Glutamatergic neuron (in vitro differentiated cells): ENCODE measurements at regions not wholly inside any gene's neighbourhood (a gene's known extent, or its start where the extent isn't known, plus 50 kb on each side); places are given as distances from the start of the nearest gene placed in this dataset.

ENCODE experiments used
- DNase-seq: peaks from one replicate; pipeline ENCODE4 v3.0.0; 2022
- H3K27ac Mint-ChIP-seq: one replicate; pipeline ENCODE4 v1.8.0; 2020; ENCODE audit warnings: mild to moderate bottlenecking, mixed read lengths, inconsistent platforms; ENCODE audit not compliant: unreplicated experiment
- H3K27me3 Mint-ChIP-seq: one replicate; pipeline ENCODE4 v1.8.0; 2020; ENCODE audit warnings: mild to moderate bottlenecking, moderate library complexity, mixed read lengths, inconsistent platforms; ENCODE audit not compliant: unreplicated experiment
- H3K36me3 Mint-ChIP-seq: one replicate; pipeline ENCODE4 v1.8.0; 2020; ENCODE audit warnings: mild to moderate bottlenecking, mixed read lengths, inconsistent platforms; ENCODE audit not compliant: unreplicated experiment
- H3K4me1 Mint-ChIP-seq: one replicate; pipeline ENCODE4 v1.8.0; 2020; ENCODE audit warnings: mild to moderate bottlenecking, low read depth, mixed read lengths, inconsistent platforms; ENCODE audit not compliant: unreplicated experiment
- H3K4me3 Mint-ChIP-seq: one replicate; pipeline ENCODE4 v1.8.0; 2020; ENCODE audit warnings: mild to moderate bottlenecking, mixed read lengths, inconsistent platforms; ENCODE audit not compliant: unreplicated experiment
- H3K9me3 Mint-ChIP-seq: one replicate; pipeline ENCODE4 v1.8.0; 2020; ENCODE audit warnings: mild to moderate bottlenecking, moderate library complexity, mixed read lengths, inconsistent platforms; ENCODE audit not compliant: unreplicated experiment
- TF ChIP-seq, protein P1 (sequence below): fragments of 200-600 bp; sonication (generic); IDR thresholded peaks from one replicate; pipeline ENCODE4 v1.5.0; 2021; ENCODE audit not compliant: partially characterized antibody, unreplicated experiment

DNA sequence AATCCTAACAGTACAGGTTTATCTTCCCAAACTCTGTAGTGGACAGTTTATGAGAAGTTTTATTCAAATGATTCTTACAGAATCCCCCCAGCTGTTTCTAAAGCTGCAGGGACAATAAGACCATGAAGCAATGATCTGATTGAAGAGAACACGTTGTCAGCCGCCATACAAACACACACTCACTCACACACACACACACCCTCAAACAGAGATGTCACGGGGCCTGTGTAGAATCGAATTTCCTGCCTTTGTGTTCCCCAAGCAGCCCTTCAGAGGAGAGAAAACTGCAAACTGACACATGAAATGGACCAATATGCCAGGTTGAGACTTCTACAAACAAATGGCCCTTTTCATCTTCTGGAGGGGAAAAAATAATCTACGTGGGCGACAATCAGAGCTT lies 80.5 kb upstream of the TBX3 start:
- Mint-ChIP-seq H3K9me3 (no peaks in the 10 kb centered on the region), H3K4me3 (no peak overlapping the region), H3K27me3 (peaks cover 3% of the 10 kb centered on the region), H3K27ac (no peak overlapping the region), H3K4me1 (peaks cover 3% of the 10 kb centered on the region), H3K36me3 (no peaks in the 10 kb centered on the region)
- TF ChIP-seq, protein P1, sequence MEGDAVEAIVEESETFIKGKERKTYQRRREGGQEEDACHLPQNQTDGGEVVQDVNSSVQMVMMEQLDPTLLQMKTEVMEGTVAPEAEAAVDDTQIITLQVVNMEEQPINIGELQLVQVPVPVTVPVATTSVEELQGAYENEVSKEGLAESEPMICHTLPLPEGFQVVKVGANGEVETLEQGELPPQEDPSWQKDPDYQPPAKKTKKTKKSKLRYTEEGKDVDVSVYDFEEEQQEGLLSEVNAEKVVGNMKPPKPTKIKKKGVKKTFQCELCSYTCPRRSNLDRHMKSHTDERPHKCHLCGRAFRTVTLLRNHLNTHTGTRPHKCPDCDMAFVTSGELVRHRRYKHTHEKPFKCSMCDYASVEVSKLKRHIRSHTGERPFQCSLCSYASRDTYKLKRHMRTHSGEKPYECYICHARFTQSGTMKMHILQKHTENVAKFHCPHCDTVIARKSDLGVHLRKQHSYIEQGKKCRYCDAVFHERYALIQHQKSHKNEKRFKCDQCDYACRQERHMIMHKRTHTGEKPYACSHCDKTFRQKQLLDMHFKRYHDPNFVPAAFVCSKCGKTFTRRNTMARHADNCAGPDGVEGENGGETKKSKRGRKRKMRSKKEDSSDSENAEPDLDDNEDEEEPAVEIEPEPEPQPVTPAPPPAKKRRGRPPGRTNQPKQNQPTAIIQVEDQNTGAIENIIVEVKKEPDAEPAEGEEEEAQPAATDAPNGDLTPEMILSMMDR: no peak
- DNase-seq: no peak

DNA sequence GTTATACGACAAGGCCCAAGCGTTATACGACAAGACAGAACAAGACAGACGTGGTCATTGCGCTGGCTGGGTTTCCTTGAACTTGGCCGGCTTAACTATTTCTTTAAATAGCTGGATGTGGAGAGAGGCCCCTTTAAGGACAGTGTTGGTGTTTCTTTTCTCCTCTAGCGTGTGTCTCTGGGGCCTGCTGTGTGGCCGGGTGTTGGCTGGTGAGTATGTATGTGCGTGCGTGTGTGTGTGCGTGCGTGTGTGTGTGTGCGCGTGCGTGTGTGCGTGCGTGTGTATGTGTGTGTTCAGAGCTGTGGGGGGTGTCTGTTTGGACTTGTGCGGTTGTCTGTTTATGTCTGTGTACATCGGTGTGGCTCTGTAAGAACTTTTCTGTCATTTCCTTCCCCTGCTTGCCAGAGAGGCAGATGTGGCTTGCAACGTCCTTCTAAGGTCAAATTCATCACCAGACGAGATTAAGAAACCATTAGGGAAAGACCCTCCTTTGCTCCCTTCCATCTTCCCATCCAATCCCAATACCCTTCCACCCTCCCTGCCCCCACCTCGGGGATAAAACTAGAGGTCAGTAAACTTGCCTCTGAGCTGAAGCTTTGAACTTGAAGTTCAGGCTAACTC lies 78.6 kb upstream of the TBX3 start:
- Mint-ChIP-seq H3K27ac (no peak overlapping the region), H3K27me3 (peaks cover 3% of the 10 kb centered on the region), H3K36me3 (no peaks in the 10 kb centered on the region), H3K9me3 (no peaks in the 10 kb centered on the region), H3K4me1 (peaks cover 3% of the 10 kb centered on the region), H3K4me3 (no peak overlapping the region)
- TF ChIP-seq, protein P1: no peak
- no peak for DNase-seq

DNA sequence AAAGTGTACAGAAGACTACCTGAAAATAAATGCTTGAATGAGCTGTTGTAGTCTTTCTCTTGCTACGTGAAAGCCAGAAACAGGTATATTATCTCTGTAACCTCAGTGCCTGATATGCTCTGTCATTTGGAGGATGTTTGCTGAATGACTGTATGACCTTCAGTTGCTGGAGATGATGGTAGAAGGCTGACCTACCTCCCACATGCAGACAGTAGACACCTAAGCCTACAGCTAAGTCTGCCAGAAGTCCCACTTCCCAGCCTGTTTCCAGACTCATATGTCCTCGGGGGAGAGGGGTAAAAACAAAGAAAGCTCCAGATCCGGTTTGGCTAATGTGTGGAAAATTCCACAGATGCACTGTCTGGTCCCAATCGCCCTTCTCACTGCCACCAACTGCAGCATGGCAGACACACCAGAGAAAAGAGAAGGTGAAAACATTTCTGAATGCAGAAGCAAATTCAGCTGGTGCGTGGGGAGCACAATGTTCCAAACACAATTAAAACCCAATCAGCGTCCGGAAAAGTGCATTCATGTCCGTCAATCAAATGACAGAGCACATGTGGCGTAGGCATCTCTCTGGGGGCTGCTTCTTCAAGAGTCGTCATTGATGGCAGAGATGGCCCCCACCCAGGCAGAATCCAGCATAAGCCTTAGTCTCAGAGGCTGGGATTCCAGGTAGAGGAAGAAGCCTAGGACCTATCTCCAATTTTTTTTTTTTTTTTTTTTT lies 76.3 kb upstream of the TBX3 start:
- Mint-ChIP-seq H3K27ac (no peak overlapping the region), H3K27me3 (no peaks in the 10 kb centered on the region), H3K36me3 (no peaks in the 10 kb centered on the region), H3K9me3 (no peaks in the 10 kb centered on the region), H3K4me1 (peaks cover 1% of the 10 kb centered on the region), H3K4me3 (no peak overlapping the region)
- TF ChIP-seq, protein P1: no peak
- no peak for DNase-seq

DNA sequence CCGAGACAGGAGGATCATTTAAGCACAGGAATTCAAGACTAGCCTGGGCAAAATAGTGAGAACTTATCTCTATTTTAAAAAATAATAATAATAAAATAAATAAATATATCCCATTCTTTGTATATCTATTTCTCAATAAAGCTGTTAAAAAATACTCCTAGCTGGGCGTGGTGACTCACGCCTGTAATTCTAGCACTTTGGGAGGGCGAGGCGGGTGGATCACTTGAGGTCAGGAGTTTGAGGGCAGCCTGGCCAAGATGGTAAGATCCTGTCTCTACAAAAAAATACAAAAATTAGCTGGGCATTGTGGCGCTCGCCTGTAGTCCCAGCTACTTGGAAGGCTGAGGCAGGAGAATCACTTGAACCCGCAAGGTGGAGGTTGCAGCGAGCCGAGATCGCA lies 75.7 kb upstream of the TBX3 start:
- Mint-ChIP-seq H3K36me3 (no peaks in the 10 kb centered on the region), H3K4me1 (peaks cover 1% of the 10 kb centered on the region), H3K9me3 (no peaks in the 10 kb centered on the region), H3K27me3 (no peaks in the 10 kb centered on the region), H3K27ac (no peak overlapping the region), H3K4me3 (no peak overlapping the region)
- no peak for DNase-seq
- TF ChIP-seq, protein P1: no peak

DNA sequence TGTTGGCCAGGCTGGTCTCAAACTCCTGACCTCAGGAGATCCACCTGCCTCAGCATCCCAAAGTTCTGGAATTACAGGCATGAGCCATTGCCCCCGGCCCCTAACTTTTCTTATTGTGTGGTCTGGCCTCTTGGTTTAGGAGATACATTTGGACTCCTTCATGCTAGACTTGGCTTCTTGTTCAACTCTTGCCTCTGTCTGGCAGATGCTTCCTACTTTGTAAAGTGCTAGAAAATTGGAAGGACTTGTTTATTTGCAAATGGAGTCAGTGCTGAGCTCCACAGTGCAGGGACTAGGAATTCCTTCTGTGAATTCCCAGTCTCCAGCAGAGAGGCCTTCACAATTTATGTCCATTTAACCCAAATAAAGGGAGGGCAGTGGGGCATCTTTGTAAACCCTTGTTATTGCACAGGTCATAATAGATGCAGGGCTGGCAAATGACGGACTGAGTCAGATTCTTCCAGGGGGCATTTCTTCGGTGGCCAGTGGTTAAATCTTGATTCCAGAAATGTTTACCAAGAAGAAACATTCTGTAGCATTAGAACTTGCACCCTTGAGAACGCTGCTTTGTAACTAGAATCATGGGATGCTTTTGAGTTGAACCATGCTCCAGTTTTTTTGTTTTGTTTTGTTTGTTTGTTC lies 73.8 kb upstream of the TBX3 start:
- Mint-ChIP-seq H3K9me3 (no peaks in the 10 kb centered on the region), H3K4me1 (no peaks in the 10 kb centered on the region), H3K27ac (no peak overlapping the region), H3K4me3 (no peak overlapping the region), H3K36me3 (no peaks in the 10 kb centered on the region), H3K27me3 (no peaks in the 10 kb centered on the region)
- TF ChIP-seq, protein P1: no peak
- no peak for DNase-seq
